Calu3 (cell line): ENCODE measurements at regions not wholly inside any gene's neighbourhood (a gene's known extent, or its start where the extent isn't known, plus 50 kb on each side); places are given as distances from the start of the nearest gene placed in this dataset.
"Not testable (repeated sequence)": the region's sequence is repeated elsewhere in the genome, so short reads cannot be mapped to it uniquely, and the experiment has no call there.

Experiments
- BruUV-seq: library from RNA; stranded (reverse); fragments of 400-500 nt; replicated peaks from 2 replicates; lab custom pipeline; 2021; lab: Mats Ljungman, UMichigan
- CTCF ChIA-PET: fragments of 300-600 bp; sonication (Branson Sonifier 250); formaldehyde crosslinking; loops from one replicate; lab custom pipeline; 2022; ENCODE audit warnings: antibody characterized with exemption; lab: Charles Lee
- DNase-seq: peaks from one replicate; pipeline ENCODE4 v3.0.0; 2022
- H3K27ac Mint-ChIP-seq: one replicate; pipeline ENCODE4 v1.8.0; 2022; ENCODE audit warnings: mixed read lengths; ENCODE audit not compliant: unreplicated experiment
- H3K27me3 Mint-ChIP-seq: one replicate; pipeline ENCODE4 v1.8.0; 2022; ENCODE audit warnings: mixed read lengths; ENCODE audit not compliant: unreplicated experiment
- H3K36me3 Mint-ChIP-seq: one replicate; pipeline ENCODE4 v1.8.0; 2022; ENCODE audit warnings: mild to moderate bottlenecking, moderate library complexity, mixed read lengths; ENCODE audit not compliant: insufficient read depth, unreplicated experiment
- H3K4me1 Mint-ChIP-seq: one replicate; pipeline ENCODE4 v1.8.0; 2022; ENCODE audit warnings: mild to moderate bottlenecking, low read depth, mixed read lengths; ENCODE audit not compliant: unreplicated experiment
- H3K4me3 Mint-ChIP-seq: one replicate; pipeline ENCODE4 v1.8.0; 2022; ENCODE audit warnings: mild to moderate bottlenecking, low read depth, moderate library complexity, mixed read lengths; ENCODE audit not compliant: unreplicated experiment
- H3K9me3 Mint-ChIP-seq: one replicate; pipeline ENCODE4 v1.8.0; 2022; ENCODE audit warnings: low read depth, mixed read lengths; ENCODE audit not compliant: unreplicated experiment
- intact Hi-C: fragments of 100-400 bp; cut with micrococcal nuclease; formaldehyde crosslinking; loops from one replicate; pipeline ENCODE4 v1.10.0; 2022; ENCODE audit not compliant: unreplicated experiment
- TF ChIP-seq, protein P1 (sequence below): fragments of 200-600 bp; IDR thresholded peaks from one replicate; pipeline ENCODE4 v1.8.0; 2022; ENCODE audit warnings: antibody characterized with exemption; ENCODE audit not compliant: unreplicated experiment

DNA sequence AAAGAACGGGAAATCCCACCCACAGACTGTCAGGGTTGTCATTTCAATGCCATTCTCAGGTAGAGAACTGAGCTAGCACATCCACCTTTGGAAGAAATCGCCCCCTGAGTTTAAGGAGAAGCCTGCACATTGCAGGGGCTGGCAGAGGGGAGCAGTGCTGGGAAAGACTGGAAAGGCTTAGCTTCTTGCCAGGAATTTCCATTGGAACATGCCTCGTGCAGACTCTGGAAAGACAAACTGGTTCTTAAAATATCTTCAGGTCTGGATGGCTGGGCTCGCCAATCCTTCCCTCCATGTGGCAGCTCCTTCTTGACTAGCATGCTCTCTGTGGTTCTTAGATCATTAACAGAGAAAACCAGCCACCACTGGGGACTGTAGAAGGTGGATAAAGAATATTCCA is 414.1 kb downstream of the TSHZ3 start:
- CTCF ChIA-PET, result no interaction called here
- intact Hi-C loops, result no loop called here

GRCh38 chr19:30933454-30933853 is 415.8 kb downstream of the TSHZ3 start:
- H3K4me1 Mint-ChIP-seq, H3K36me3 Mint-ChIP-seq, DNase-seq, H3K27me3 Mint-ChIP-seq, H3K27ac Mint-ChIP-seq, H3K9me3 Mint-ChIP-seq, CTCF ChIA-PET, H3K4me3 Mint-ChIP-seq, BruUV-seq, intact Hi-C loops: not testable (repeated sequence)

More for the DNA sequence above, 414.1 kb downstream of the TSHZ3 start:
- no peak overlapping the region for H3K27ac Mint-ChIP-seq
- no peaks in the 10 kb centered on the region for H3K36me3 Mint-ChIP-seq
- H3K9me3 Mint-ChIP-seq, result peaks cover 5% of the 10 kb centered on the region
- no peaks in the 10 kb centered on the region for H3K27me3 Mint-ChIP-seq
- no peak overlapping the region for H3K4me3 Mint-ChIP-seq
- no peaks in the 10 kb centered on the region for H3K4me1 Mint-ChIP-seq
- BruUV-seq, result no TSS peak
- no peak for DNase-seq
- TF ChIP-seq, protein P1, sequence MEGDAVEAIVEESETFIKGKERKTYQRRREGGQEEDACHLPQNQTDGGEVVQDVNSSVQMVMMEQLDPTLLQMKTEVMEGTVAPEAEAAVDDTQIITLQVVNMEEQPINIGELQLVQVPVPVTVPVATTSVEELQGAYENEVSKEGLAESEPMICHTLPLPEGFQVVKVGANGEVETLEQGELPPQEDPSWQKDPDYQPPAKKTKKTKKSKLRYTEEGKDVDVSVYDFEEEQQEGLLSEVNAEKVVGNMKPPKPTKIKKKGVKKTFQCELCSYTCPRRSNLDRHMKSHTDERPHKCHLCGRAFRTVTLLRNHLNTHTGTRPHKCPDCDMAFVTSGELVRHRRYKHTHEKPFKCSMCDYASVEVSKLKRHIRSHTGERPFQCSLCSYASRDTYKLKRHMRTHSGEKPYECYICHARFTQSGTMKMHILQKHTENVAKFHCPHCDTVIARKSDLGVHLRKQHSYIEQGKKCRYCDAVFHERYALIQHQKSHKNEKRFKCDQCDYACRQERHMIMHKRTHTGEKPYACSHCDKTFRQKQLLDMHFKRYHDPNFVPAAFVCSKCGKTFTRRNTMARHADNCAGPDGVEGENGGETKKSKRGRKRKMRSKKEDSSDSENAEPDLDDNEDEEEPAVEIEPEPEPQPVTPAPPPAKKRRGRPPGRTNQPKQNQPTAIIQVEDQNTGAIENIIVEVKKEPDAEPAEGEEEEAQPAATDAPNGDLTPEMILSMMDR, result no peak

DNA sequence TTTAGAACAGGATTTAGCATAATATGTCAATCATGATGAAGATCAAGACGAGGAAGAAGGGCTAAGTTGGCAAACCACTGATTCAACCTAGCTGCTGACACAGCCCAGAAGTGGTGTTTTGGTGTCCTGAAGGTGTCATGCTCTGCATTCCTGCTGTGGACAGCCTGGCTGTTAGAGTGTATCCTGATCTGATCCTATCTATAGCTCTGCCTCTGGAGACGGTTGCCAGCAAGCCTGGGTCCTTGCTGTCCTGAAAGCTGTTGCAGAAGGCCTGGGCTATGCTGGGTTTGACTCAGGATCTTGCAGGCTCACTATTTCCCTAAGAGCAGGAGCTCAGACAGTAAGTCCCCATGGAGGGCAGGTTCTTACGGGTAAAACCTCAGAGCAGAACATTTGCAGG is 416.4 kb downstream of the TSHZ3 start:
- H3K36me3 Mint-ChIP-seq, result no peaks in the 10 kb centered on the region
- no TSS peak for BruUV-seq
- H3K4me1 Mint-ChIP-seq, result no peaks in the 10 kb centered on the region
- intact Hi-C loops, result no loop called here
- CTCF ChIA-PET, result no interaction called here
- no peak overlapping the region for H3K4me3 Mint-ChIP-seq
- peaks cover under 1% of the 10 kb centered on the region for H3K9me3 Mint-ChIP-seq
- DNase-seq, result no peak
- H3K27me3 Mint-ChIP-seq, result no peaks in the 10 kb centered on the region
- TF ChIP-seq, protein P1, result no peak
- H3K27ac Mint-ChIP-seq, result no peak overlapping the region

- no peak overlapping the region for H3K4me3 Mint-ChIP-seq
- no peak overlapping the region for H3K27ac Mint-ChIP-seq
- peaks cover 10% of the 10 kb centered on the region for H3K9me3 Mint-ChIP-seq
- BruUV-seq, result no TSS peak
- intact Hi-C loops, result no loop called here
- TF ChIP-seq, protein P1, result no peak
- CTCF ChIA-PET, result no interaction called here
- DNase-seq, result no peak
- H3K27me3 Mint-ChIP-seq, result no peaks in the 10 kb centered on the region
- no peaks in the 10 kb centered on the region for H3K4me1 Mint-ChIP-seq
- H3K36me3 Mint-ChIP-seq, result no peaks in the 10 kb centered on the region
Measured at GRCh38 chr19:30930941-30931706, 418.1 kb downstream of the TSHZ3 start.

DNA sequence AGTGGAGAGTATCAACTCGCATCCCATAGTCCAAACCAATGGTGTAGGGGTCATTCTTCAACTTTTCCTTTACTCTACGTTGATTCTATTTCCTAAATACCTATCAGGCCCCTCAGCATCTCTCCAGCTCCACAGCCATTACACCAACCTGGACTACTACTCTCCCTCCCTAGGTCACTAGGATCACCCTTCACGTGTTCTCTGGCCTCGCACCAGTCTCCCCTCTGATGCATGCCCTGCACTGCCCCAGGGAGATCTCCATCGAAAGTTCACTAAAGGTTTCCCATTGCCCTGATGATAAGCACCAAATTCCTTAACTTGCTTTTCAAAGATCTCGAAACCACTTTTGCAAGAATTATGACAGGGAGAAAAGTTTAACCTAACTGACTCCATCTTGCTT is 421.5 kb downstream of the TSHZ3 start:
- H3K4me3 Mint-ChIP-seq, result no peak overlapping the region
- no peak for DNase-seq
- no TSS peak for BruUV-seq
- H3K36me3 Mint-ChIP-seq, result no peaks in the 10 kb centered on the region
- no peaks in the 10 kb centered on the region for H3K4me1 Mint-ChIP-seq
- intact Hi-C loops, result no loop called here
- no peak overlapping the region for H3K27ac Mint-ChIP-seq
- CTCF ChIA-PET, result interaction anchor here (0.6 kb wide), 1 partner anchor 777 kb away, joined by 4 read pairs; no protein-coding TSS in a partner anchor
- no peaks in the 10 kb centered on the region for H3K27me3 Mint-ChIP-seq
- TF ChIP-seq, protein P1, result no peak
- H3K9me3 Mint-ChIP-seq, result peaks cover 12% of the 10 kb centered on the region
